ENCODE measurements at regions not wholly inside any gene's neighbourhood (a gene's known extent, or its start where the extent isn't known, plus 50 kb on each side); places are given as distances from the start of the nearest gene placed in this dataset.

GRCh38 chr18:10037181-10037580 lies 123.4 kb downstream of the VAPA start:
- TF ChIP-seq CTCF (IDR thresholded peaks at IDR 0.05; ENCODE audit: low read length) (no peak), EZH2 (optimal IDR thresholded peaks at IDR 0.05; ENCODE audit: low read depth, low read length) (no peak), EZH2phosphoT487 (IDR thresholded peaks at IDR 0.05; ENCODE audit: low read length) (no peak)

Data from MM.1S (cell line).